HG02678 (cell line): ENCODE measurements at regions not wholly inside any gene's neighbourhood (a gene's known extent, or its start where the extent isn't known, plus 50 kb on each side); places are given as distances from the start of the nearest gene placed in this dataset.
"Not testable (repeated sequence)": the region's sequence is repeated elsewhere in the genome, so short reads cannot be mapped to it uniquely, and the experiment has no call there.

Experiments used
- ATAC-seq: cut with Tn5 transposase; IDR thresholded peaks from one replicate; pipeline ENCODE4 v1.9.1; 2021; ENCODE audit warnings: mild to moderate bottlenecking, moderate library complexity; ENCODE audit not compliant: unreplicated experiment

DNA sequence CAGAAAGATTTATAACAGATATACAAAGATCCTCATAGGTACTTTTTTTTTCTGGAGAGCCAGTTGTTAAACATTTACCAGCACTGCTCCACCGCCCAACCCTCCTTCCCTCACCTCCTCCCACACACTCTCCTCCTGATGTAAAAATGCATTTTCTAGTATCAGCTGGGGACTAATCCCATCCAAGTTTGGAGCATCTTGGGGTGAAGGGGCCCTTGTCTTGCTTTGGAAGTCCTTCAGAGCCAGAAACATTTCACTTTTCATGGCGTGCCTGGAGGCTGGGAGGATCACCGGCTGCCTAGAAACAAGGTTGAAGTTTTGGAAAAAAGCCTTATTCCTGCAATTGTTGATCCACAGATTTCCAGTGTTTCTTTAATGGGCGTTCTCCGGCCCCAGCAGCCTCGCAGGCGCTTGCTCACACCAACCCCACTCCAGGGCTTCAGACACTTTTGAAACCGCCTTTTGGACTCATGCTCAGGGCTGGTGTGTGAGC, 165.1 kb upstream of the AFDN start:
- no peak for ATAC-seq

DNA sequence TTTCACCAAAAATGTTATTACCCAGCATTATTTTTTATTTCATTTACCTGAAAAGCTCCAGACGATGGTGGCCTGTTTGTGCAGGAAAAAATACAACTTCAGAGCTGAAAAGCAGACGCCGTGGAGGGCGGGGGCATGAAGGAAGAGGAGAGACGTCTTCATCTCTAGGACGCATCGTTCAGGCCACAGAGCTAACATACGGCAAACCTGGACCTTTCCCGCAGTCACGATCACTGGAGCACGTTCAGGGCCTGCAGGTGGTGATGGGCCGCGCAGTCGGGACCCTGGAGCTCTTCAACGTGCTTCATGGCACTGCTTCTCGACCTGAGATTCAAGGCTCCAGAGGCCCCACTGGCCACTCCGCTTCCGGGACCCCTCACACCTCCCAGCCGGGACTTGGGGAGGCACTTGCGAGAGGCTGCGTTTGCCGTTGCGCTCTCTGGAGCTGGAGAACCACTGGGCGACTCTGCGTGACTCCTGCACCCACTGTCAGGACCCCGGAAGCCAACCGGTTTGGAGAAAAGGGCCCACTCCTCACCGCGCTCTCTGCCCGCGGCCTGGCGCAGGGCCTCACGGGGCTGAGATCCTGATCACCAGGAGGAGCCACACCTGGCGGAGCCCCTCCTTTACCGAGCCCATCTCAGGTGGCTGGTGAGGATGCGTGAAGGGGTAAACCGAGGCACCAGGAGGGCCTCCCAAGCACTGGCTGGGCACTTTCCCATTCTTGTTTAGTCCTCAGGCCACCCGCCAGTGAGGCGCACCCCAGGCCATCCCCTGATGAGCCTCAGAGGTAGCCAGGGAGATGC, 164.4 kb upstream of the AFDN start:
- no peak for ATAC-seq

DNA sequence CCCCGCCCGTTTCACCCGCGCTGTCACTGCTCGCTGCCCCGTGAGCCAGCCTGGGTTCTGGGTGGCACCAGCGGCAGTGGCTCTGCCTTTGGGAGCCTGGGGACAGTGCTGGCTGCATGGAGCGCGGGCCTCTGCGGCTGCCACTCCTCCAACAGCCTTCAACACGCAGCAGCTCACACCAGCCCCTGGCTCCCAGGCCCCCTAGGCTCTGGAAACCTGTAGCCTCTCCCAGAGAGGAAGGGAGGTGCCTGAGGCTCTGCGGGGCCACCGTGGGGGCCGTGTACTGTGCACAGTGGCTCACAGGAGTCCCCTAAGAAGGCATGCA, 163.9 kb upstream of the AFDN start:
- no peak for ATAC-seq

DNA sequence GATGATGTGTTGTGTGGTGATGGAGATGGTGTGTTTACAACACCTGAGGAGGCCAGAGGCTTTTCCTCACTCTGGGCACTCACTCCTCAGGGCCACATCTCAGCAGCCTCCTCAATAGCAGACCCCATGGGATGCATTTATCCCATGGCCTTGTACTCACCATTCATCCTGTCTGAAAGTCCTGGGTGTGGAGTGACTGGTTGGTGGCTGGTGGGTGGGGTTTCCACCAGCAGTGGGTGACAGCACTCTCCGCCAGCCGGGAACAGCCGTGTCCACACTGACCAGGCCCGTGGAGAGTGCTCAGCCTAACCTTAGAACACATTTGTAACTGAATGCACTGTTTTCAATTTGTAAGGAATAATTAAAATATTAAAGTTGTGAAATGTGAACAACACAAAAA, 163.4 kb upstream of the AFDN start:
- no peak for ATAC-seq

DNA sequence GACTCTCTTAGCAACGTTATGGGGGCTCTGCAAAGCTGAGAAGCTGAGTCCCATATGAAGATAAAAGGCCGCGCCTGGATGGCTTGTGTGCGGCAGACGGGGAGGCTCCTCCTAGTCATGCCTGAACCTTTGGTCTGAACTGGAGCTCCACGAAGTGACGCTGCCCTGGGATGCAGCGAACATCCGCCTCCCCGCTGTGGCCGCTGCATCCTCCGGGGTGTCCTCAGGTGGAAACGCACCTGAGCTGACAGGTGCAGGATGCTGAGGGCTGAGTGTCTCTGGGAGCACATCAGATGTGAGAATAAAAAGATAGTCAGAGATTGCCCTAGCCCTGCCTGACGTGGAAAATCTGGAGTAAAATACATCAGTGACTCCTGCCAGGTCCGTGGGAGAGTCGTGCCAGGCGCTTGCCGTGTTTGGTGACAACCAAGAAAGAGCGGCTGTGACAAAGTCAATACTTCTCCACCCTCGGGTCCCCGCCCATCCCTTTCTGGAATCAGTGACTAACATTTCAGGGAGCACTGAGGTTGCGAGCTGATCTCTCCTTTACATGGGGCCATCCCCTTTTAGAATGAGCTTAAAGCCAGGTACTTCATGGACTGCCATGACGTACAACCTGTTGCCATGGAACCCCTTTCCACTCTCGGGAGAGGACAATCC, 162.8 kb upstream of the AFDN start:
- no peak for ATAC-seq

DNA sequence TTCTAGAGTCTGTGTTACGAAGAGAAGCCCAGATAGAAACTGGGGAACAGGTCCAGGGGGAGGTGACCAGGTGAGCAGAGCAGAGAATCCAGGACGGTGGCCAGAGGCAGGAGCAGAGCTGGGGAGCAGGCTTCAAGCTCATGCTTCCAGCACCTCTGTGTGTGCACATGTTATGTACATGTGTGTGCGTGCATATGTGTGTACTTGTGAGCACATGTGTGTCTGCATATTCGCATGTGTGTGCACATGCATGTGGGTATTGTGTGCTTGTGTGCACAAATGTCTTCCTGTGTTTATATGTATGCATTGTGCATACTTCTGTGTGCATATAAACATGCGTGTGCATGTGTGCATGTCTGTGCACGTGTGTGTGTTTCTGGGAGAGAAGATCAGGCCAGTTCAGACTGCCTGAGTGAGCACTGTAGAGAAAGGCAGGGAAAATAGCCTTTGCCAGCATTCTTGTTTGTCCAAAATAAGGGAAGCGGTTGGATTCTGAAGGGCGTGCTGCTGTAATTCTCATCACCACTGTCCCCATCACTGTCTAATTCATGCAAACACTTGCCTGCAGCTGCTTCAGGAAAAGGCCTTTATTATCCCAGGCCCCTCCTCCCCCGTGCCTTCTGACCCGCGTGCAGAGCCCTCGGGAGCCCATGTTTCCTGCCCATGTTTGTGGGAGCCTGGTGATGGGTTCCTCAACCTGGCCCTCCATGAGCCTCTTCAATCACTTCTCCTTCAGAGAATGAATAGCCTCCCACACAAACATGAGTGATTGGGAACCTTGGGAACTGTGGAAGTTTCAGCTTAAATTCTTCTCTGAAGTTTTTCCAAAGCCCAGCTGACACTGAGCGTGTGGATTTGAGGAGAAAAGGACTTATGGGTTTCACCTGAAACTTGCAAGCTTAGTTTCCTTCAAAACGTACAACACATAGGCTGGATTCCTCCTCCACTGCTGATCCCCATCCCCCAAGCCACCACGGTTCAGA, 161.7 kb upstream of the AFDN start:
- ATAC-seq, result no peak

DNA sequence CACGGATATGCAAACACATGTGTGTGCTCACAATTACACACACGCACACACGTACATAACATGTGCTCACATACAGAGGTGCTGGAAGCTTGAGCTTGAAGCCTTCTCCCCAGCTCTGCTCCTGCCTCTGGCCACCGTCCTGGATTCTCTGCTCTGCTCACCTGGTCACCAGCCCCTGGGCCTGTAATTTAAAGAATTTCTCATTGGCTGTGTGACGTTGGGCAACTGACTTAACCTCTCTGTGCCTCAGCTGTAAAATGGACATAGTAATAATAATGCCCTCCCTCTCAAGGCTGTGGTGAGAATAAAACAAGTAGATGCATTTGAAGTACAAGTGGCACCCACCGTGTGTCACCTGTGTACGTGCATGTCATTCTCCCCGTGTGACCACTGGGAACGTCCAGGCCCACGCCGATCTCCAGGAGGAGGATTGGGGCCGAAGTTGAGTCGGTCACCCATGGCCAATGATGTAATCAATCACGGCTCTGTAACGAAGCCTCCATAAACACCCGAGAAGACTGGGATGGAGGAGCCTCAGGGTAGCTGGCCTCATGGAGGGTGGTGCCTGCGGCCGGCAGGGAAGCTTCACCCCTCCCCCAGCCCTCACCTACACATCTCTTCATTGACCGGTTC, 160.9 kb upstream of the AFDN start:
- ATAC-seq, result no peak

DNA sequence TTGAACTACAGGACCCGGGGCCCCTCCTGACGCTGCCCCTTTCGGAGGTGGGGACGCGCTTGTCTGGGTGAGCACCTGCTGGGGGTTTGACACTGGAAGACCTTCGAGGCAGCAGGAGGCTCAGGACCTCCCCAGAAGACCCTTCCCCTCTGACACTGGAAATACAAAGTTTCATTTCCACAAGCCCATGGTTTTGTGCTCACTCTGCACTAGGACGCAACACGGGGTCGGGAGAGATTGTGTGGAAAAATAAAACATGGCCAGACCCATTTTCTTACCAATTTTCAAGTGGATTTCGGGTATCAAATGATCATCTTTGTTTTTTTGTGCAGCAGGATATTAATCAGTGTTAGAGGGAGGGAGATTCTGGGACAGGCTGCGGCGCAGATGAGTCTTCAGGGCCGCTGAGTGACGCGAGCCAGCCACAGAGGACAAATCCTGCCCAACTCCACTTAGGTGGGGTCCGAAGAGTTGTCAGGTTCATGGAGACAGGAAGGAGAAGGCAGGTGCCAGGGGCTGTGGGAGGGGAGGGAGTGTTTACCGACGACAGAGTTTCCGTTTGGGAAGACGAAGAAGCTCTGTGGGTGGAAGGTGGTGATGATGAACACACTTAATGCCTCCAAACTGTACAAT, 160.0 kb upstream of the AFDN start:
- ATAC-seq, result no peak

DNA sequence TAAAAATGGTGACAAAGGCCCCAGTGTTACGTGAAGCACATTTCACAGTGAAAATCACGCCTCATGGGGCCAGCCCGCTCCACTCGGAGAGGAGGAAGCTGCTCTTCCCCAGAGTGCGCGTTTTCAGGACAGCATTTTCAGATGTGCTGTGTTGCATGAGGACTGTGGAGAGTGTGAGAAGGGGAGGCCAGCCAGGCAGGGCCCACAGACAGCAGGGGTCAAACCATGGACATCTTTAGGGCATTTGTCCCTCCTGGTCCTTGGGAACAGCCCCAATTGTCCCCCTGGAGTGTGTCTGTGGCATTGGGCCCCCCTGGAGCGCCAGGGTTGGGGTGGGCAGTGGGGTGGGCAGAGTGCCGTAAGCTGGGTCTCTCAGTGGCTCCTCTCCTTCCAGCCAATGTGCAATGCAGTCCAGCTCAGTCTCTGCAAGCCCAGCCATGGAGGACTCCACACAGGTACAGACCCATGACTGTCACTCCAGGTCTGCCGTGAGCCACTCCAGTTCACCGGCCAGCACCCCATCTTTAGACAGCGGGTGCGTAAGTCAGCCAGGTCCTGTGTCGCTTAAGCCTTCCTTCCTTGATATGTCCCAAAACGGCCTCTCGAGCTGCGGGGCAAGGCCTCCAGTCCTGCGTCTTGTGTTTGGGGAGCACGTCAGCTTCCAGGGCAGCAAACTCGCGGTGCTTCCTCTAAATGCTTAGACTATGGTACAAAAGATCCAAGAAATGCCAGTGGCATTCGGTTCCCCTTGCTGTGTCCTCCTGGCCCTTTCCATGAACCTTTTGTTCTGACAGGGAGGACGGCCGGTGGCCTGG, 159.3 kb upstream of the AFDN start:
- ATAC-seq, result no peak

DNA sequence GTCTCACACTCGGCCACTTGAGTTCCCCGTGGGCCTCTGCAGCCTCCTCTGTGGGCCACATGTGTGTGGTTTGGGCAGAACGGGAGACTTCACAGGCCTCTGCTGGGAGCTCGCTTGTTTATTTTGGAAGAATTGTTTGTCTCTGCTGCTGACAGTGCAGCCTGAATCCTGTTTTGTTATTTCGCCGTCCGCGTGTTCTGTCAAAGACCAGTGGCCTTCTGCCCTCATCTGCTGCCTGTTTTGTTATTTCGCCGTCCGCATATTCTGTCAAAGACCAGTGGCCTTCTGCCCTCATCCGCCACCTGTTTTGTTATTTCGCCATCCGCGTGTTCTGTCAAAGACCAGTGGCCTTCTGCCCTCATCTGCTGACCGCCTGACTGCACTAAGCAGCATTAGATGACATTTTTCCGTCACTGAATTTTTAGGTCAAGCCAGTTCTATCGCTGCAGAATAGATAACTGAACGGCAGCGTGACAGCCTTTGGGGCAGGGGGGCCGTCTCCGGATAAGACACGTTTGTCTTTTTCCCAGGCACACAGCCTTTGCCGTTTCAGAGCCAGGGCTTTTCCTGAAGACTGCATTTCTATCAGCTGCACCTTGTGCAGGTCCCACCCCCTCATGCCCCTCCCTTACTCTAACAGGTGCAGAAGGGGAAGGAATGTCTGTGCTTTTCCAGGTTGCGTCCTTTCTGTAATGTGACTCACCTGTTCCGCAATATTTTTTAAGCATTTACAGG, 158.5 kb upstream of the AFDN start:
- no peak for ATAC-seq

DNA sequence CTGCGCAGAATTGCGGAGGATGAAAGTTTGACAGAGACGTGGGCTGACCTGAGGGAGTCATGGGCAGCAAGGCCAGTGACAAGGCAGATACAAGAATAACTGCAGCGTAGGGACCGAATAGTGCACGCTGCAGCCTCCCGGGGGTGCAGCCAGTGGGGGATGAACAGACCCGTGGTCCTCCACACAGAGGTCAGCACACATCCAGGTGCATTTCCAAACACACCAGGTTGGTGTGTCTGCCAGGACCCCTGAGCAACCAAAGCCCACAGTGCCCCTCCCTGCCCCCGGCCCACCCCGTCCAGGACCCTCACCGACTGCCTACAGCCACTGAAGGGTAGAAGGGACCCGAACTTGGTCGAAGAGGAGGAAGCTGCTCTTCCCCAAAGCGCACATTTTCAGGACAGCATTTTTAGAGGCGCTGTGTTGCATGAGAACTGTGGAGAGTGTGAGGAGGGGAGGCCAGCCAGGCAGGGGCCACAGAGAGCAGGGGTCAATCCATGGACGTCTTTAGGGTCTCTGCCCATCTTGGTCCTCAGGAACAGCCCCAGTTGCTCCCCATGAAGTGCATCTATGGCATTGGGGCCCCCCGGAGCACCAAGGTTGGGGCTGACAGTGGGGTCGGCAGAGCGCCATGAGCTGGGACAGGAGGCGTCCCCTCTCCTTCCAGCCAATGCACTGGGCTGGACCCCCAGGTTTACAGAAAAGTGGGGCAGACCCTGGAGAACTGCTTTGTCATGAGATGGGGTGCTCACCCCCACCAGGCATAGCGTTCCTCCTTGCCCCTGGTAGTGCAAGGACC, 157.8 kb upstream of the AFDN start:
- no peak for ATAC-seq

DNA sequence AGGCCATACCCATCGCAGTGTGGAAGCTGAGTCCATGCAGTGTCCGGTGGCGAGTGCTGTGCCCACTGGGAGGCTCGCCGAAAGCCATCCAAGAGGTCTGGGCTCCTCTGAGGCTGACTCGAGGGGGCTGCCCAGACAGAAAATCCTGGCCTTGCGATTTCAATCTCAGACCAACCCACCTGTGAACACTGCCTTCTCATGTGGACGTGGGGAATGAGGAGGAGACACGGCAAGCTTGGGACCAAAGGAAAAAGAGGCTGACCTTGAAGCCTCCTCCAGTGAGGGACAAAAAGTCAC, 157.2 kb upstream of the AFDN start:
- ATAC-seq, result no peak

DNA sequence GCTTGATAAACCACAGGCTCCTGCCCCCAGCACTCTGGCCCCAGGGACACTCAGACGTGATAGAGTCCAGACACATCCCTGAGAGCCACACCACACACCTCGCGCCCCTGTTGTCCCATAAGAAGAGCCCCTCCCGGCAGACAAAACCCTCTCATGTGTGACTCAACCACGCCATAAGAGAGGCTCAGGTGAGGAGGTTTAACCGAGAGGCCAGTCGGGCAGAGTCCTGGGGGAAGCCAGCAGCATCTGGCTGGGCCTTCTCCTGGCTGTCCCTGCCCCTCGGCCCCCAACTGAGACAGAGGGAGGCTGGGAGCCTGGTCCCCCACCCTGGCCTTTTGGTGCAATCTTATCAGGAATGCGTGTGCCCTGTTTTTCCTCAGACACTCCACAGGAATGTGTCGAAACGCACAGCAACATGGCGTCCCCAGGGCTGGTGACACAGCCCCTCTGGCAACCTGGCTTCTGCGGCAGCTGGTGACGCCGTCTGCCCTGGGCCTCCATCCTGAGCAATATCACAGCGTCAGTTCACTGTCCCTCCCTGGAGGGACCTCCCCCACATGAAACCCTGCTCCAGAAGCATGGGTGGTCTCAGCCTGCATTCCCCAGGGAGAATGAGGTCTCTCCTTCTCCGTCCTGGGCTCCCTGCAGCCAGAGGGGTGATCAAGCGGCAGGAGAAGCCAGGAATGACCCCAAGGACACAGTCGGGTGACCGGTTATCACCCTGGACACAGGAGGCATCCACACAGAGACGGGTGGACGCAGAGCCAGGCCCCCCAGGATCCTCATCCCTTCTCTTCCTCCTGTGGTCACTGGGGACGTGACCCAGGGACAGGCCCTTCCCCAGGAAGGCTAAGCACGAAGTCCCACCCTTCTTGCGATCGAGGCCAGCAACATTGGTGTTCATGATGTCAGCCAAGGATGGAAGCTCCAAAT, 156.6 kb upstream of the AFDN start:
- ATAC-seq, result no peak

DNA sequence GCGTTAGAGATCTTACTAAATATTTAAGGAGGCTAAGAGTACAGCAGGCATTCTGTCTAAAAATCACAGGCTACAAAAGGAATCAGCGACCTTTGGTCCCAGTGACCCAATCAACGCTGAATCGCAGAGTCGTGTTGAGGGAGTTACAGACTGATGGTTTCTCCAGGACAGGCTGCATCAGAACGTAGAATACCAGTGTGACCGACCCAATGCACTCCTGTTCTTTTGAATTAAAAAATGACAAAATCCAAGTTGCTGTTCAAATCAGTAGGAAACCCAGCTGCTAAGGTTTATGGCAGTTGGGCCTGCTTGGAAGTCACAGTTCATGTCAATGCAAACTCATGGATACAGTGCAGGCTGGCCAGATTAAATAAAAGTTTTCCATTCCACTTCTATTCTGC, 155.8 kb upstream of the AFDN start:
- no peak for ATAC-seq

DNA sequence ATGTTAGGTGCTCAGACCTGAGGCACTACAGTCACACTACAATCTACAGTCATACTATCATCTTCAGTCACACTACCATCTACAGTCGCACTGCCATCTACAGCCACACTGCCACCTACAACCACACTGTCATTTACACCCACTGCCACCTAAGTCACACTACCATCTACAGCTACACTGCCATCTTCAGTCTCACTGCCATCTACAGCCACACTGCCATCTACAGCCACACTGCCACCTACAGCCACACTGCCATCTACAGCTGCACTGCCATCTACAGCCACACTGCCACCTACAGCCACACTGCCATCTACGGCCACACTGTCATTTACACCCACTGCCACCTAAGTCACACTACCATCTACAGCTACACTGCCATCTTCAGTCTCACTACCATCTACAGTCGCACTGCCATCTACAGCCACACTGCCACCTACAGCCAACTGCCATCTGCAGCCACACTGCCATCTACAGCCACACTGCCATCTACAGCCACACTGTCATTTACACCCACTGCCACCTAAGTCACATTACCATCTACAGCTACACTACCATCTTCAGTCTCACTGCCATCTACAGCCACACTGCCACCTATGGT, 155.2 kb upstream of the AFDN start:
- ATAC-seq, result not testable (repeated sequence)

DNA sequence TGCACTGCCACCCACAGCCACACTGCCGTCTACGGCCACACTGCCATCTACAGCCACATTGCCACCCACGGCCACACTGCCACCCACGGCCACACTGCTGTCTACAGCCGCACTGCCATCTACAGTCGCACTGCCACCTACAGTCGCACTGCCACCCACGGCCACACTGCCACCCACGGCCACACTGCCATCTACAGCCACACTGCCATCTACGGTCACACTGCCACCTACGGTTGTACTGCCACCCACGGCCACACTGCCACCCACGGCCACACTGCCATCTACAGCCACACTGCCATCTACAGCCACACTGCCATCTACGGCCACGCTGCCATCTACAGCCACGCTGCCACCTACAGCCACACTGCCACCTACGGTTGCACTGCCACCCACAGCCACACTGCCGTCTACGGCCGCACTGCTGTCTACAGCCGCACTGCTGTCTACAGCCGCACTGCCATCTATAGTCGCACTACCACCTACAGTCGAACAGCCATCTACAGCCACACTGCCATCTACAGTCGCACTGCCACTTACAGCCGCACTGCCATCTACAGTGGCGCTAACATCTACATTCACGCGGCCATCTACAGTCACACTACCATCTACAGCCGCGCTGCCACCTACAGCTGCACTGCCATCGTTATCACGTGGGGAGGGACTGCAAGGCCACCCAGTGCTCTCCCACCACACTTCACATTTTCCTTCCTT, 154.6 kb upstream of the AFDN start:
- no peak for ATAC-seq
